ENCODE measurements at regions not wholly inside any gene's neighbourhood (a gene's known extent, or its start where the extent isn't known, plus 50 kb on each side); places are given as distances from the start of the nearest gene placed in this dataset.

DNA sequence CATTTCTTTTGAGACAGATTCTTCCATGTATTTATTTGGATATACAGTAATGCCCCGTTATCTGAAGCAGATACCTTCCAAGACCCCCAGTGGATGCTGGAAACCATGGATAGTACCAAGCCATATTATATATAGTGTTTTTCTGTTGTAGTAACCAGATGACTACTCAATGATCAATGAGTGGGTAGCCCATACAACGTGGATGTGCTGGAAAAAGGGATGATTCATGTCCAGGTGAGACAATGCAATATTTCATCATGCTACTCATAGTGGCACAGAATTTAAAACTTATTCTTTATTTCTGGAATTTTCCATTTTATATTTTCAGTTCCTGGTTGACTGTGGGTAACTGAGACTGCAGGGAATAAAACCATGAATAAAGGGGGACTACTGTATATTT lies 427.5 kb downstream of the METTL15 start:
- Histone ChIP-seq H3K4me1 (no peaks in the 10 kb centered on the region), H3K36me3 (no peaks in the 10 kb centered on the region), H3K9me3 (no peaks in the 10 kb centered on the region), H3K27ac (no peak overlapping the region), H3K4me3 (replicated peaks in 1 of 3) (no peak overlapping the region), H3K27me3 (no peaks in the 10 kb centered on the region)
- intact Hi-C loops (cut with DNase I), result no loop called here
- no peak for DNase-seq
- TF ChIP-seq, protein P1, sequence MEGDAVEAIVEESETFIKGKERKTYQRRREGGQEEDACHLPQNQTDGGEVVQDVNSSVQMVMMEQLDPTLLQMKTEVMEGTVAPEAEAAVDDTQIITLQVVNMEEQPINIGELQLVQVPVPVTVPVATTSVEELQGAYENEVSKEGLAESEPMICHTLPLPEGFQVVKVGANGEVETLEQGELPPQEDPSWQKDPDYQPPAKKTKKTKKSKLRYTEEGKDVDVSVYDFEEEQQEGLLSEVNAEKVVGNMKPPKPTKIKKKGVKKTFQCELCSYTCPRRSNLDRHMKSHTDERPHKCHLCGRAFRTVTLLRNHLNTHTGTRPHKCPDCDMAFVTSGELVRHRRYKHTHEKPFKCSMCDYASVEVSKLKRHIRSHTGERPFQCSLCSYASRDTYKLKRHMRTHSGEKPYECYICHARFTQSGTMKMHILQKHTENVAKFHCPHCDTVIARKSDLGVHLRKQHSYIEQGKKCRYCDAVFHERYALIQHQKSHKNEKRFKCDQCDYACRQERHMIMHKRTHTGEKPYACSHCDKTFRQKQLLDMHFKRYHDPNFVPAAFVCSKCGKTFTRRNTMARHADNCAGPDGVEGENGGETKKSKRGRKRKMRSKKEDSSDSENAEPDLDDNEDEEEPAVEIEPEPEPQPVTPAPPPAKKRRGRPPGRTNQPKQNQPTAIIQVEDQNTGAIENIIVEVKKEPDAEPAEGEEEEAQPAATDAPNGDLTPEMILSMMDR (IDR thresholded peaks at IDR 0.05), result no peak
- no peak for TF ChIP-seq POLR2A (IDR thresholded peaks at IDR 0.05)
- 73 to 79% methylated on average over 2 of the region's 2 CpGs for WGBS, 2 donors

DNA sequence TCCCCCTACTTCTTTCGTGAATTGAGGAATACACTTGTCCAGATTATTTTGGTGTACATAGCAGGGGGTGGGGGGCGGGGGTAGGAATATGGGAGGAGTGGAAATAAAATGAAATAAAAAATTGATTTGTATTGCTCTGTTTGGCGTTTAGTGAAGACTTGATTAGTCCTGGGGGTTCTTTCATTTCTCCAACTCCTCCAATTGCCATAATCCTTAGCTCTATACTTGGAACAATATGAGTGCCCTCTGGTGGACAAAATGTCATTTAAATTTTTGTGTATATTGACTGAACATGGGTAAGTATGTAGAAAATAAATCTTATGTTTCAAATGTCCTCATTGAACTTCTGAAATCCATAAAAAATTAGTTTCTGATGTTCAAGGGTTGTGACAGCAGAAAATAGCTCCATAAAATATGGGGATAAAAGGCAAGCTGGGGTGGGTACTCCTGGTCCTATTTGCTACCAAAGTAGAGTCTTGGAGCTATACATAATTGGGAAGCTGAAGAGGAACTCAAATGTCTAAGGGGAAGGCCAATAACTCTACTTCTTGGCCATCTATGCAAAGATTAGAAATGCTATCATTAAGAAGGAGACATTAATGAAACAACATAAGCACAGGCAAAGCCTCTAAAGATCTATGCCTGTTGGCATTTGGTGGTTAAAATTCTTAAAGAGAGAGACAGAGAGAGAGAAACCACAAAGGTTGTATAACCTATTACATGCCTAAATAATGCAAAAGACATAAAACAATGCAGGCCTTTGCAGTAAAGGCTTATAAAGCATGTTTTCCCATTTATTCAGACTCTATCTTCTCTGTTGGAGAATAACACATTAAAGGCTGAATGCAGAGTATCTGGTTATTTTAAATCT lies 421.6 kb downstream of the METTL15 start:
- TF ChIP-seq POLR2A (IDR thresholded peaks at IDR 0.05), result no peak
- TF ChIP-seq, protein P1 (IDR thresholded peaks at IDR 0.05), result peak in 4 of 6 experiments; percentile 21 to 52 (median 52)
- H3K27ac ChIP-seq, result no peak overlapping the region
- H3K4me3 ChIP-seq (replicated peaks in 1 of 3), result no peak overlapping the region
- H3K4me1 ChIP-seq, result peaks cover 0 to 7% of the 10 kb centered on the region in 2 donors
- 34 to 45% methylated on average over 3 of the region's 3 CpGs for WGBS, 2 donors
- no peaks in the 10 kb centered on the region for H3K27me3 ChIP-seq
- no peaks in the 10 kb centered on the region for H3K36me3 ChIP-seq
- no peak for DNase-seq
- no peaks in the 10 kb centered on the region for H3K9me3 ChIP-seq
- intact Hi-C loops (cut with DNase I), result loop anchor here (5.0 kb wide), 1 partner anchor 827 kb away; the partner anchor contains the start of gene BDNF

DNA sequence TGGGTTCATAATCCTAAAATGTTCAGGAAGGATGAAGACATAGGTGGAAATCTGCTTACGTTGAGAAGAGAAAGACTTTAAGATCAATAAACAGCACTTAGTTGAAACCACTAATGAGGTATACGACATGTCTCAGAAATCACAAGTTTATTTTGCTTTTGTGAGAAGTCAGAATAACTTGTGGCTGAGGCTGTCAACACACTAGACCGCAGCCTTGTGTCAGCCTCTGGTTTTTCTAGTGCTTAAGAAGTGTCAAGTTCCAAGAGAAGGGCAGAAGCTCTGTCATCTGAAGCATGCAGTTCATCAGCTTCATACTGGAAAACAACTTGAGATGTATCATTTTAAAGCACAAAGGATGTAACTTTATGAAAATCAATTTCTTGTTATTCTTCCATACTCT lies 420.9 kb downstream of the METTL15 start:
- WGBS, 2 donors, result 22 to 34% methylated on average over 3 of the region's 3 CpGs
- intact Hi-C loops (cut with DNase I), result loop anchor here (5.0 kb wide), 1 partner anchor 827 kb away; the partner anchor contains the start of gene BDNF
- H3K27me3 ChIP-seq, result no peaks in the 10 kb centered on the region
- H3K4me3 ChIP-seq (replicated peaks in 1 of 3), result no peak overlapping the region
- TF ChIP-seq, protein P1 (IDR thresholded peaks at IDR 0.05), result no peak
- TF ChIP-seq POLR2A (IDR thresholded peaks at IDR 0.05), result no peak
- H3K9me3 ChIP-seq, result no peaks in the 10 kb centered on the region
- H3K4me1 ChIP-seq, result peaks cover 0 to 7% of the 10 kb centered on the region in 2 donors
- H3K36me3 ChIP-seq, result no peaks in the 10 kb centered on the region
- H3K27ac ChIP-seq, result no peak overlapping the region
- DNase-seq, result peak; percentile 19 to 22

DNA sequence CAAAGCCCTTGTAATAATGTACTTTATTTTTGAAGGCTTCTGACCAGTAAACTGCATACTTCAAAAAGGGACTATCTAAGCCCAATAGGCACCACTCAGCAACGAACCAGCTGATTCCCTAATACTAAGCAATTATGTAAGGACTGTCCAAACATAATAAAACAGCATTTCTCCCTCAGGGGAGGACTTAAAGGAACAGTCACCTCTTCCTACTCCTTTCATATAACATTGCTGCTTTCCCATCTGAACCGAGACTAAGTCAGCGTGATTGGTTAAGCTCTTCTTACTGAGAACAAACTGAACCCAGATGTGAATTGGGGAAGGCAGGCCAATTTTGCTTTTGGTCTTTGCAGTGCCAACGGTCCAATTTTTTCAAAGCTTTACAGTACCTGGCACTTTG lies 420.0 kb downstream of the METTL15 start:
- intact Hi-C loops (cut with DNase I), result loop anchor here (5.0 kb wide), 1 partner anchor 826 kb away; the partner anchor contains the start of gene BDNF
- no peak for DNase-seq
- 68 to 71% methylated on average over 4 of the region's 4 CpGs for WGBS, 2 donors
- Histone ChIP-seq H3K27ac (no peak overlapping the region), H3K9me3 (no peaks in the 10 kb centered on the region), H3K27me3 (no peaks in the 10 kb centered on the region), H3K4me3 (replicated peaks in 1 of 3) (no peak overlapping the region), H3K4me1 (peaks cover 0 to 7% of the 10 kb centered on the region in 2 donors), H3K36me3 (no peaks in the 10 kb centered on the region)
- TF ChIP-seq POLR2A (IDR thresholded peaks at IDR 0.05), result no peak
- TF ChIP-seq, protein P1 (IDR thresholded peaks at IDR 0.05), result no peak

DNA sequence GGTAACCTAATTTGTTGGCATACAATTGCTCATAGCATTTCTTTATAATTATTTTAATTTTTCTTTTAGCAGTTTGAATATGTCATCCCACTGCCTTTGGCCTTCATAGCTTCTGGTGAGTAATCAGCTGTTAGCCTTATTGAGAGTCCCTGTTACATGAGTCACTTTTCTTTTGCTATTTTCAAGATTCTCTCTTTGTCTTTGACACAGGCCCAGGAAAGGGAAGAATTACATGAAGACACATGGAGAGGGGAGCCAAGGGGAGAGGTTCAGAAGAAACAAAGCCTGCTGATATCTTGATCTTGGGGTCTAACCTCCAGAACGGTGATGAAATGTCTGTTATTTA lies 418.2 kb downstream of the METTL15 start:
- no peak overlapping the region for H3K4me3 ChIP-seq (replicated peaks in 1 of 3)
- peaks cover 0 to 7% of the 10 kb centered on the region in 2 donors for H3K4me1 ChIP-seq
- H3K27me3 ChIP-seq, result no peaks in the 10 kb centered on the region
- 97 to 100% methylated on average over 1 of the region's 1 CpG for WGBS, 2 donors
- H3K36me3 ChIP-seq, result no peaks in the 10 kb centered on the region
- H3K9me3 ChIP-seq, result no peaks in the 10 kb centered on the region
- DNase-seq, result no peak
- H3K27ac ChIP-seq, result no peak overlapping the region
- intact Hi-C loops (cut with DNase I), result loop anchor here (5.0 kb wide), 1 partner anchor 824 kb away; the partner anchor contains the start of gene BDNF
- TF ChIP-seq, protein P1 (IDR thresholded peaks at IDR 0.05), result no peak
- no peak for TF ChIP-seq POLR2A (IDR thresholded peaks at IDR 0.05)

Data from thyroid gland (tissue), 4 donors.